Thyroid gland (tissue), 4 donors: ENCODE measurements at regions not wholly inside any gene's neighbourhood (a gene's known extent, or its start where the extent isn't known, plus 50 kb on each side); places are given as distances from the start of the nearest gene placed in this dataset.

Experiments
- POLR2A ChIP-seq, 2 donors: fragments of 450-650 bp; IDR thresholded peaks; one replicate each; pipeline ENCODE4 v1.6.1; 2017; ENCODE audit warnings: antibody characterized with exemption in 2 of 2, mild to moderate bottlenecking in 2 of 2, moderate library complexity in 1 of 2
- TF ChIP-seq, protein P1 (sequence below), 6 experiments: fragments of 200-600 bp in 3 of 6; fragments of 450-650 bp in 3 of 6; sonication (generic) in 3 of 6; IDR thresholded peaks; one replicate each; pipeline ENCODE4 v1.5.1; 2016 to 2019; ENCODE audit warnings: antibody characterized with exemption in 6 of 6, mild to moderate bottlenecking in 2 of 6, inconsistent platforms in 1 of 6, moderate library complexity in 1 of 6

GRCh38 chr6:50907565-50907964 lies 88.9 kb downstream of the TFAP2B start:
- no peak for TF ChIP-seq POLR2A (IDR thresholded peaks at IDR 0.05)
- TF ChIP-seq, protein P1, sequence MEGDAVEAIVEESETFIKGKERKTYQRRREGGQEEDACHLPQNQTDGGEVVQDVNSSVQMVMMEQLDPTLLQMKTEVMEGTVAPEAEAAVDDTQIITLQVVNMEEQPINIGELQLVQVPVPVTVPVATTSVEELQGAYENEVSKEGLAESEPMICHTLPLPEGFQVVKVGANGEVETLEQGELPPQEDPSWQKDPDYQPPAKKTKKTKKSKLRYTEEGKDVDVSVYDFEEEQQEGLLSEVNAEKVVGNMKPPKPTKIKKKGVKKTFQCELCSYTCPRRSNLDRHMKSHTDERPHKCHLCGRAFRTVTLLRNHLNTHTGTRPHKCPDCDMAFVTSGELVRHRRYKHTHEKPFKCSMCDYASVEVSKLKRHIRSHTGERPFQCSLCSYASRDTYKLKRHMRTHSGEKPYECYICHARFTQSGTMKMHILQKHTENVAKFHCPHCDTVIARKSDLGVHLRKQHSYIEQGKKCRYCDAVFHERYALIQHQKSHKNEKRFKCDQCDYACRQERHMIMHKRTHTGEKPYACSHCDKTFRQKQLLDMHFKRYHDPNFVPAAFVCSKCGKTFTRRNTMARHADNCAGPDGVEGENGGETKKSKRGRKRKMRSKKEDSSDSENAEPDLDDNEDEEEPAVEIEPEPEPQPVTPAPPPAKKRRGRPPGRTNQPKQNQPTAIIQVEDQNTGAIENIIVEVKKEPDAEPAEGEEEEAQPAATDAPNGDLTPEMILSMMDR (IDR thresholded peaks at IDR 0.05): no peak
